Endothelial cell of umbilical vein (primary cell): ENCODE measurements at regions not wholly inside any gene's neighbourhood (a gene's known extent, or its start where the extent isn't known, plus 50 kb on each side); places are given as distances from the start of the nearest gene placed in this dataset.

Experiments used
- BruUV-seq: library from RNA; stranded (reverse); fragments of 400-500 nt; replicated peaks from 2 replicates; lab custom pipeline; 2021; lab: Mats Ljungman, UMichigan
- CTCF ChIA-PET: fragments of 300-600, 350-600 bp; sonication (Branson Sonifier 250); formaldehyde crosslinking; loops from one replicate; lab custom pipeline; 2021; ENCODE audit warnings: antibody characterized with exemption, inconsistent platforms; lab: Charles Lee
- POLR2A ChIA-PET: fragments of 300-600, 350-600 bp; sonication (Branson Sonifier 250); formaldehyde crosslinking; loops from one replicate; lab custom pipeline; 2021; ENCODE audit warnings: antibody characterized with exemption, inconsistent platforms; lab: Charles Lee
- DNase-seq: peaks from one replicate; pipeline ENCODE4 v3.0.0-alpha.2; 2011; ENCODE audit warnings: low read depth, low spot score
- FAIRE-seq: peaks from 2 replicates; lab custom pipeline; 2011; peaks lifted over from hg19 to GRCh38; lab: Jason Lieb, UNC
- H2AFZ ChIP-seq: 2 replicates; pipeline ENCODE4 v1.6.0; 2012; ENCODE audit warnings: low read depth, low read length, control low read depth, inconsistent platforms
- H3K27ac ChIP-seq: 2 replicates; pipeline ENCODE4 v1.5.1; 2011; ENCODE audit warnings: low read depth, mild to moderate bottlenecking, control low read depth, low read length, moderate library complexity; ENCODE audit not compliant: insufficient read depth
- H3K27me3 ChIP-seq, 2 experiments: 2 replicates each; pipeline versions ENCODE4 v1.6.0 to v1.6.1; 2011; ENCODE audit warnings: low read length in 2 of 2, mixed read lengths in 1 of 2; ENCODE audit not compliant: control insufficient read depth in 2 of 2, insufficient read depth in 2 of 2
- H3K36me3 ChIP-seq, 2 experiments: 2 replicates in 1 of 2; 3 replicates in 1 of 2; pipeline ENCODE4 v1.5.1; 2011; ENCODE audit warnings: low read length in 2 of 2, mild to moderate bottlenecking in 1 of 2, moderate library complexity in 1 of 2; ENCODE audit not compliant: control insufficient read depth in 2 of 2, insufficient read depth in 2 of 2; ENCODE audit errors: extremely low read depth in 1 of 2
- H3K4me1 ChIP-seq: 3 replicates; pipeline ENCODE4 v1.5.1; 2011; ENCODE audit warnings: mild to moderate bottlenecking, low read length; ENCODE audit not compliant: control insufficient read depth, insufficient read depth; ENCODE audit errors: extremely low read depth
- H3K4me2 ChIP-seq: 2 replicates; pipeline ENCODE4 v1.6.1; 2011; ENCODE audit warnings: low read length, control low read depth, mixed read lengths; ENCODE audit not compliant: insufficient read depth
- H3K4me3 ChIP-seq, 3 experiments: fragments of 200-600 bp in 1 of 3; sonication (generic), shearing (Covaris generic) in 1 of 3; replicated peaks in 1 of 3; 2 replicates each; pipeline ENCODE4 v1.5.1; 2011 to 2016; ENCODE audit warnings: control low read depth in 3 of 3, low read length in 3 of 3, mild to moderate bottlenecking in 2 of 3, inconsistent platforms in 1 of 3, low read depth in 1 of 3, moderate library complexity in 1 of 3; ENCODE audit not compliant: insufficient read depth in 1 of 3
- H3K79me2 ChIP-seq: 2 replicates; pipeline ENCODE4 v1.6.0; 2012; ENCODE audit warnings: low read length, inconsistent platforms; ENCODE audit not compliant: control insufficient read depth, insufficient read depth
- H3K9ac ChIP-seq: replicated peaks from 2 replicates; pipeline ENCODE3; 2011; ENCODE audit warnings: low read length, control low read depth; ENCODE audit not compliant: insufficient read depth; ENCODE audit errors: extremely low read depth
- H3K9me1 ChIP-seq: replicated peaks from 3 replicates; pipeline ENCODE4 v1.6.0; 2011; ENCODE audit warnings: mild to moderate bottlenecking, low read length; ENCODE audit not compliant: control insufficient read depth, insufficient read depth; ENCODE audit errors: extremely low read depth
- H3K9me3 ChIP-seq: replicated peaks from 2 replicates; pipeline ENCODE4 v1.5.1; 2012; ENCODE audit warnings: low read length, inconsistent platforms; ENCODE audit not compliant: control insufficient read depth, insufficient read depth
- H4K20me1 ChIP-seq: replicated peaks from 2 replicates; pipeline ENCODE3; 2011; ENCODE audit warnings: mild to moderate bottlenecking, low read length; ENCODE audit not compliant: control insufficient read depth, insufficient read depth; ENCODE audit errors: extremely low read depth
- EZH2 ChIP-seq: IDR thresholded peaks from 2 replicates; pipeline ENCODE4 v1.6.1; 2012; ENCODE audit warnings: borderline replicate concordance, low read depth, mild to moderate bottlenecking, moderate library complexity, low read length, inconsistent platforms; ENCODE audit not compliant: severe bottlenecking
- FOS ChIP-seq: IDR thresholded peaks from 2 replicates; pipeline ENCODE4 v1.6.1; 2011; ENCODE audit warnings: mild to moderate bottlenecking, low read length, moderate library complexity, borderline replicate concordance; ENCODE audit not compliant: insufficient read depth
- GATA2 ChIP-seq: IDR thresholded peaks from 2 replicates; pipeline ENCODE4 v1.7.0; 2011; ENCODE audit warnings: low read depth, mild to moderate bottlenecking, moderate library complexity, mixed read lengths, low read length; ENCODE audit not compliant: insufficient read length, insufficient read depth
- JUN ChIP-seq: IDR thresholded peaks from 2 replicates; pipeline ENCODE4 v1.6.1; 2011; ENCODE audit warnings: borderline replicate concordance, low read depth; ENCODE audit not compliant: insufficient read length, insufficient read depth
- MYC ChIP-seq: IDR thresholded peaks from one replicate; pipeline ENCODE4 v1.6.1; 2011; ENCODE audit warnings: mild to moderate bottlenecking, low read depth, low read length
- POLR2A ChIP-seq: IDR thresholded peaks from 2 replicates; pipeline ENCODE4 v1.6.1; 2012; ENCODE audit warnings: low read depth, mild to moderate bottlenecking, control low read depth, low read length
- POLR2AphosphoS5 ChIP-seq: IDR thresholded peaks from 2 replicates; pipeline ENCODE4 v1.6.1; 2012; ENCODE audit warnings: low read depth, mild to moderate bottlenecking, control low read depth, low read length, moderate library complexity; ENCODE audit not compliant: insufficient read depth
- dilution Hi-C: fragments of 300-500 bp; cut with MboI; formaldehyde crosslinking; loops from one replicate; pipeline ENCODE4 v1.15.0; 2019; ENCODE audit warnings: low sequenced_read_pairs; ENCODE audit not compliant: extremely low pct_ligation_motif_present
- intact Hi-C: fragments of 100-400 bp; cut with micrococcal nuclease; formaldehyde crosslinking; loops from one replicate; pipeline ENCODE4 v1.10.0; 2022
- TF ChIP-seq, protein P1 (sequence below): IDR thresholded peaks from 2 replicates; pipeline ENCODE4 v1.6.1; 2011; ENCODE audit not compliant: insufficient read depth, insufficient read length
- TF ChIP-seq, protein P2 (sequence below), 2 donors: IDR thresholded peaks; 1 replicate in 1 of 2; 2 replicates in 1 of 2; pipeline ENCODE4 v1.5.1; 2011; ENCODE audit warnings: low read length in 2 of 2, mild to moderate bottlenecking in 2 of 2, moderate library complexity in 2 of 2, control low read depth in 1 of 2, inconsistent platforms in 1 of 2, low read depth in 1 of 2; ENCODE audit not compliant: insufficient read depth in 1 of 2; ENCODE audit errors: extremely low read depth in 1 of 2

DNA sequence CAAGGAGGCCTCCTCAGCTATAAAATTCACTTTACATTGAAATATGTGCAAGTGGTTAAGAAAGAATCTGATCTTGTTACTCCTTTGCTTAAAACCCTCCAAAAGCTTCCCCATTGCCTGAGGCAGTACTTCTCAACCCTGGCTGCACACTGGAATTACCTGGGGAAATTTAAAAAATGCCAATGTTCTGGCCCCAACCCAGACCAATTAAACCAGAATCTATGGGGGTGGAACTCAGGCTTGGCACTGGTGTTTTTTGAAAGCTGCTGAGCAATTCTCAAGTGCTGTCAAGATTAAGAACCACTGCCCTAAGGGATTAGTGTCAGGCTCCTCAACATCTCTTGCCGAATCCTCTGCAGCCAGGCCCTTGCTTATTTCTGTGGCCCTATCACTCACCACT is 269.6 kb downstream of the ELAVL2 start:
- H3K4me2 ChIP-seq = no peak overlapping the region
- ChIA-PET POLR2A (no interaction called here), CTCF (no interaction called here)
- no peaks in the 10 kb centered on the region for H3K36me3 ChIP-seq
- DNase-seq (no peak), FAIRE-seq (no peak)
- TF ChIP-seq POLR2AphosphoS5 (no peak), FOS (no peak), JUN (no peak), POLR2A (no peak), GATA2 (no peak), MYC (no peak), EZH2 (no peak)
- TF ChIP-seq, protein P1, sequence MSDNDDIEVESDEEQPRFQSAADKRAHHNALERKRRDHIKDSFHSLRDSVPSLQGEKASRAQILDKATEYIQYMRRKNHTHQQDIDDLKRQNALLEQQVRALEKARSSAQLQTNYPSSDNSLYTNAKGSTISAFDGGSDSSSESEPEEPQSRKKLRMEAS = no peak
- TF ChIP-seq, protein P2, sequence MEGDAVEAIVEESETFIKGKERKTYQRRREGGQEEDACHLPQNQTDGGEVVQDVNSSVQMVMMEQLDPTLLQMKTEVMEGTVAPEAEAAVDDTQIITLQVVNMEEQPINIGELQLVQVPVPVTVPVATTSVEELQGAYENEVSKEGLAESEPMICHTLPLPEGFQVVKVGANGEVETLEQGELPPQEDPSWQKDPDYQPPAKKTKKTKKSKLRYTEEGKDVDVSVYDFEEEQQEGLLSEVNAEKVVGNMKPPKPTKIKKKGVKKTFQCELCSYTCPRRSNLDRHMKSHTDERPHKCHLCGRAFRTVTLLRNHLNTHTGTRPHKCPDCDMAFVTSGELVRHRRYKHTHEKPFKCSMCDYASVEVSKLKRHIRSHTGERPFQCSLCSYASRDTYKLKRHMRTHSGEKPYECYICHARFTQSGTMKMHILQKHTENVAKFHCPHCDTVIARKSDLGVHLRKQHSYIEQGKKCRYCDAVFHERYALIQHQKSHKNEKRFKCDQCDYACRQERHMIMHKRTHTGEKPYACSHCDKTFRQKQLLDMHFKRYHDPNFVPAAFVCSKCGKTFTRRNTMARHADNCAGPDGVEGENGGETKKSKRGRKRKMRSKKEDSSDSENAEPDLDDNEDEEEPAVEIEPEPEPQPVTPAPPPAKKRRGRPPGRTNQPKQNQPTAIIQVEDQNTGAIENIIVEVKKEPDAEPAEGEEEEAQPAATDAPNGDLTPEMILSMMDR (IDR thresholded peaks at IDR 0.05; ENCODE audit: extremely low read depth in 1 of 2, insufficient read depth in 1 of 2, low read depth in 1 of 2, low read length in 2 of 2) = no peak
- no peaks in the 10 kb centered on the region for H3K9me1 ChIP-seq
- BruUV-seq = no TSS peak
- no peak overlapping the region for H2AFZ ChIP-seq
- dilution Hi-C loops (no loop called here), intact Hi-C loops (no loop called here)
- H3K9ac ChIP-seq = no peak overlapping the region
- H3K9me3 ChIP-seq = no peaks in the 10 kb centered on the region
- H3K79me2 ChIP-seq = no peaks in the 10 kb centered on the region
- no peaks in the 10 kb centered on the region for H3K4me1 ChIP-seq
- H3K27ac ChIP-seq = no peak overlapping the region
- no peaks in the 10 kb centered on the region for H4K20me1 ChIP-seq
- H3K4me3 ChIP-seq = no peak overlapping the region
- H3K27me3 ChIP-seq = no peaks in the 10 kb centered on the region
